HG03097 (cell line): ENCODE measurements at regions not wholly inside any gene's neighbourhood (a gene's known extent, or its start where the extent isn't known, plus 50 kb on each side); places are given as distances from the start of the nearest gene placed in this dataset.

Experiments
- ATAC-seq: cut with Tn5 transposase; IDR thresholded peaks from one replicate; pipeline ENCODE4 v1.9.1; 2021; ENCODE audit not compliant: unreplicated experiment, low FRiP score

DNA sequence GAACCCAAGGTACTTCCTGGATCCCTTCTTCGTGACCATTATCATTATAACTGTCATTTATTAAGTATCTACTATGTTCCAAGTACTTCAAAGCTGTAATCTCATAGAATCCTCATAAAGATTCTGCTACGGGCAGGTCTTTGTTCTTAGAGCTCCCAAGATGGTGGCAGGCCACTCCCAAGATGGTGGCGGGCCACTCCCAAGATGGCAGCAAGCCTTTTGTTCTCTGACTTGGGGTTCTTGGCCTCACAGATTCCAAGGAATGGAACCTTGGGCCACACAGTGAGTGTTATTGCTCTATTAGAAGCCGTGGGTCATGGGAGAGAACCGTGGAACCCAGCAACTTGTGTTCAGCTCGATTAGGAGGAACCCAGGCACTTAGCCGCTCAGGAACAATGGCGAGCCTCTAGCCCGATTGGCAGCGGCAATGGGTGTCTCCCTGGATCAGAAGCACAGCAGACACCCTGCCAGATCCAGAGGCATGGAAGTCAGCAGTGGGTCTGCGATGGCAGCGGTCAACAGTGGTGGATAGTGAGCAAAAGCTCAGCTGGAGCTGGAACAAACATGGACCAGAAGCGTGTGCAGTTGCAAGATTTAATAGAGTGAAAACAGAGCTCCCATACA, 193.7 kb upstream of the BTG1 start:
- no peak for ATAC-seq

DNA sequence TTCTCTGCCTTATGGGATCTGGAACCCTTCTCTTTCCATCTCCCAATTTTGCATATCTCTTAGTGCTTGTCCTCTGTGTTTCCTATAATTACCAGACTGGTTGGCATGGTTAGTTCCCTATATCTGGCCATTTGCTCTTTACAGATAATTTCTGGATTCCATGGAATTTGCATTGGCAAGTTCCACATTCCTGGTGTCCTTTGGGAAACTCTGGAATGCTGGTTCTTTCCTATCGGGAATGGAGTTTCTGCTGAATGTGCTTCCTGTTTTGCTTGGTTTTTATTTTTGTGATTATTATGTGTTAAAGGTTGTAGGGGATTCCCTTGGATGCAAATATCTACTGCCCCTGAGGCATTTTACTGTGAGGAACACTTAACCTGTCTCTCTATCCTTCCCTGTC, 193.0 kb upstream of the BTG1 start:
- ATAC-seq = no peak

DNA sequence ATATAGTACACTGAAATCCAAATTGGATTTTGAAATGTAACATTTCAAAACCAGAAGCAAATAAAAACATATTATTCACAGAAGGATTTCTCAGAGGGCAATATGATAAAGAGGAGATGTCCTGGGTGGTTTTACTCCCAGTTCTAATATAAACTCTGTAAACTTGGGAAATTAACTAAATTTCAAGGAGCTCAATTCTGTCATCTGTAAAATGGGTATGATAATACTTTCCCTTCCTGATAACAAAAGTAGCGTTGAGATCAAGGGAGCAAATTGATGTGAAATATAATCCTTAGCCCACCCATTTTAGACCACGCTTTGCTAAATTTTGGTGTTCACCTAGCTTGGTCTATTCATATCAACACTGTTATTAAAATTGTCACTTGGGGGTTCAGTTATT, 192.5 kb upstream of the BTG1 start:
- ATAC-seq = no peak

DNA sequence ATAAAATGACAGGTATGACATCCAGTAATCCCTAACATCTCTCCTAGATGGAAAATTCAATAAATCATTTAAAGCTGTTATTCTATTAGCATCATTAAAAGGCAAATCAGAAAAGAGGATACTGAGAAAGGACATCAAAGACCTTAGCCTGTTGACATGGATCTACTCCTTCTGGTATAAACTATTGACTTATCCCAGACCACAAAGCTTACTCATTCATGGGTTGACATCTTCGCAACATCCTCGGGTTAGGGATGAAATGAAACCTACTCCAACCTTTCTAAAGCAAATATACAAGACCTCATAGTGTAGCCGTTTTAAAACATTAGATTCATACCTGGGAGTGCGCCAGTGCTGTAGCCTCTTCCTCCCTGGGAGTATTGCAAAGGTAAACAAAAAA, 191.5 kb upstream of the BTG1 start:
- ATAC-seq = no peak

DNA sequence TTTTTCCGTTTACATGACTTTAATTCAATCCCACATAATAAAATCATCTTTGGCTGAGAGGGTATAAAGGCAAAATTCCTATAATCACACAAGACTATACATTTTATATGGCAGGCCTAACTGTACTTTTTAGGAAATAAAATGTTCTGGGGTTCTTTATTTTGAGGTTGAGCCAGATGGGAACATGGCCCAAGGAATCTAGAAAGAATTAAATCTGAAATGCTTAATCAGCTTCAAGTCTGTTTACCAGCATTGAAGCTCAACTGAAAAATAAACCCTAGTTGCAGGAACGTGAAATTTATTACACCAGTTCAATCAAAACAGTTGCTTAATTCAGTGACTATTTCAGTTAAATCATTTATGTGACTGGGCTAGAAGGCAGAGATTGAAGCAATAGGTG, 191.0 kb upstream of the BTG1 start:
- ATAC-seq = no peak

DNA sequence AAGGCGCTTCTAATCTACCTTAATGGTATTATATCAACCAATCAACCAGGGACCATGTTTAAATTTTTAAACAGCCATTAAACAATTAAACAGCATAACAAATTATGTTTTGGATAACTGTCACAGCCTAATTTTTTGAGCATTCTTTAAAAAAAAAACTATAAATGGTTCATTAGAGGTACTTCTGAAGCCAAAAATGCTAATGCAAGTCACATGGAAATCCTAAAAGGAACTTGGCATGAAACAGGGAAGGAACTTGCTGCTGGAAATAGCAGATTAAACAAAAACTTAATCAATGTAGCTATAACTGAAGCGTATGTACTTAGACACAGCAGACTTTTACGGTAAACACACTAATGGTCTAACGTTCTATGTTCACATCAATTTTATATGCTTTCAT, 190.2 kb upstream of the BTG1 start:
- ATAC-seq = no peak

DNA sequence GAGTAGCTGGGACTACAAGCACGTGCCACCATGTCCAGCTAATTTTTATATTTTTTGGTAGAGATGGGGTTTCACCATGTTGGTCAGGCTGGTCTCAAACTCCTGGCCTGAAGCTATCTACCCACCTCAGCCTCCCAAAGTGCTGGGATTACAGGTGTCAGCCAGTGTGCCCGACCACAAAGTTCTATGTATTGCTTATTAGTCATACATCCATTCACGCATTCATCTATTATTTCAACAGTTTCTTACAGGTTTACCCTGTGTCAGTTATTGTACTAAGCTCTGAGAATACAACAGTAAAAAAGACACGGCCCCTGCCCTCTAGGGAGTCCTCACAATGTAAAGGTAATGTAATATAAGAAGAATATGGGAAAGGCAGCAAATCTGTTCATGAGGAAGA, 188.9 kb upstream of the BTG1 start:
- no peak for ATAC-seq

DNA sequence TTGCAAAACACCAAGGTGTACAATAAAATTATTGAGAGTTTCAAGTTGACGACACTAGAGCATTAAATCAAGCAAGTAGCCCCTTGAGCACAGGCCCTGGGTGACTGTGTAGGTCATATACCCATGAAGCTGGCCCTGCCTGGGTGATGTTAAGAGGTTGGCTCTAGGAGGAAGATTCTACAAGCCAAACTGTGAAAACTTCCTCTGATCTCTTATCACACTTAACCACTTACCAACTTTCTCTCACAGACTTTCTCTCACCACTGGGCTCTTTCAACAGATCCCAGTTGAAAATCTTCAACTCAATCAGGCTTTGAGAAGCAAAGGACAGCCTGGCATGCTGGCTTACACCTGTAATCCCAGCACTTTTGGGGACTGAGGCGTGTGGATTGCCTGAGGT, 186.9 kb upstream of the BTG1 start:
- no peak for ATAC-seq

DNA sequence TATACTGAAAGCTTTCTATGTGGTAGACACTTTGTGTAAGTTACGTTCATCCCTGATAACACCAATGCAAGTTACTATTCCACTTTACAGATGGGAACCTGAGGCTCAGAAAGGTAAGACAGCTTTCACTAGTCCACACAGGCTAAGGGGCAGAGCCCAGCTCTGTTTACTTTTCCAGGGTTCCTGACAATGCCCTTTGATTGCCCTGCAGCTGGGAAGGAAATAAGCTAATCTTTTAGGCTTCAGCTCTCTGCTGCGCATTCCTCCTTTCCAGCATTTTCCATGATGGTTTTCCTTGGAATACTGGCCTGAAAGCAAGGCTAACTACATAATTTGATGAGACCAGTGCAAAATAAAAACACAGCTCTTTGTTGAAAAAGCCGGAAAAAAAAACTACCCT, 185.7 kb upstream of the BTG1 start:
- ATAC-seq = no peak

DNA sequence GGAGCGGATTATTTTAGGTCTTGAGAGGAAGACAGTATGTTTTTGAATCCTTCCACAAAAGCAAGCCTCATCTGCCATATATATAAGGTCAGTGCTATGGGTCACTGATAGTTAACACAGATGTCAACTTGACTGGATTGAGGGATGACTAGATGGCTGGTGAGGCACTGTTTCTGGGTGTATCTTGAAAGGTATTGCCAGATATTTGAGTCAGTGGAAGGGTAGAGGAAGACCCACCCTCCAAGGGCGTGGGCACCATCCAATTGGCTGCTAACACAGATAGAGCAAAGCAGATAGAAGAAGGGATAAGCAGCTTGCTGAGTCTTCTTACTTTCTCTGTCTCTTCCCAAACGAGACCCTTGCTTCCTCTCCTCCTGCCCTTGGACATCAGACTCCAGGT, 185.0 kb upstream of the BTG1 start:
- ATAC-seq = no peak

DNA sequence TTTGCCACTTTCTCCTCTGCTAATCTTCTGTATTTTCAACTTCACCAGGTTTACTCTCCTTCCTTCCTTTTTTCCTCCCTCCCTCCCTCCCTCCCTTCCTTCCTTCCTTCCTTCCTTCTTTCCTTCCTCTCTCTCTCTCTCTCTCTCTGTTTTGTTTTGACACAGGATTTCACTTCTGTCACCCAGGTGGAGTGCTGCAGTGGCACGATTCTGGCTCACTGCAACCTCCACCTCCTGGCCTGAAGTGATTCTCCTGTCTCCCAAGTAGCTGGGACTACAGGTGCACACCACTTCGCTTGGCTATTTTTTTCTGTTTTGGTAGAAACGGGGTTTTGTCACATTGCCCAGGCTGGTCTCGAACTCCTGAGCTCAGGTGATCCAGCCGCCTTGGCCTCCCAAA, 181.2 kb upstream of the BTG1 start:
- no peak for ATAC-seq

DNA sequence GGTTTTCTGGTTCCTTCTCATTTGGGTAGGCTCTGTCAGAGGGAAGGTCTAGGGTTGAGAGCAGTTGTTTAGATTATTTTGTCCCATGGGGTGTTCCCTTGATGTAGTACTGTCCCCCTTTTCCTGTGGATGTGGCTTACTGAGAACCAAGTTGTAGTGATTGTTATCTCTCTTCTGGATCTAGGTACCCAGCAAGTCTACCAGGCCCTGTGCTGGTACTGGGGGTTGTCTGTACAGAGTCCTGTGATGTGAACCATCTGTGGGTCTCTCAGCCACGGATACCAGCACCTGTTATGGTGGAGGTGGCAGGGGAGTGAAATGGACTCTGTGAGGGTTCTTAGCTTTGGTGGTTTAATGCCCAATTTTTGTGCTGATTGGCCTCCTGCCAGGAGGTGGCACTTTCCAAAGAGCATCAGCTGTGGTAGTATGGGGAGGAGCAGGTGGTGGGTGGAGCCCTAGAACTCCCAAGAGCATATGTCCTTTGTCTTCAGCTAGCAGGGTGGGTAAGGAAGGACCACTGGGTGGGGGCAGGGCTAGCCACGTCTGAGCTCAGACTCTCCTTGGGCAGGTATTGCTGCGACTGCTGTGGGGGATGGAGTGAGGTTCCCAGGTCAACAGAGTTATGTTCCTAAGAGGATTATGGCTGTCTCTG, 179.3 kb upstream of the BTG1 start:
- no peak for ATAC-seq

DNA sequence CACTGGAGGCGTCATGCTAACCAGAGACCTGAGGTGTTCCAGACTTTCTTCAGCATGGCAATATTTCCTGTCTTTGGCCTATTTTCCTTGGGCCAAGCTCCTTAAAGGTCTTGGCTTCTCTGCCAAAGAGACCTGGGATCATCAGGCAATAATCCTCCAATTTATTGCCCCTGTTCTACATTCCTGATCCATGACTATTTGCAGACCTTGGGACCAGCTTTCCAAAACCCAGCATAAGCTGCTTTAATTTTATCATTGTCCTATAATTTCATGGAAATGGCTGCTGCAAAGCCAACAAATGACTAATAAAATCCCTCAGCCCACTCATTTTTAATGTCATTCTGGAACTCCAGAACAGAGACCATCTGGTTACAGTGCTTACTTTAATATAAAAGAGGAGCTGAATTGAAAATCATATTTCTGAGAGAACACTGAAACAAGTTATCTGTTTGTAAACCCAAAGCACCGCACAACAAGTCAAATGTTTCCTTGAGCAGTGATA, 166.9 kb upstream of the BTG1 start:
- no peak for ATAC-seq

DNA sequence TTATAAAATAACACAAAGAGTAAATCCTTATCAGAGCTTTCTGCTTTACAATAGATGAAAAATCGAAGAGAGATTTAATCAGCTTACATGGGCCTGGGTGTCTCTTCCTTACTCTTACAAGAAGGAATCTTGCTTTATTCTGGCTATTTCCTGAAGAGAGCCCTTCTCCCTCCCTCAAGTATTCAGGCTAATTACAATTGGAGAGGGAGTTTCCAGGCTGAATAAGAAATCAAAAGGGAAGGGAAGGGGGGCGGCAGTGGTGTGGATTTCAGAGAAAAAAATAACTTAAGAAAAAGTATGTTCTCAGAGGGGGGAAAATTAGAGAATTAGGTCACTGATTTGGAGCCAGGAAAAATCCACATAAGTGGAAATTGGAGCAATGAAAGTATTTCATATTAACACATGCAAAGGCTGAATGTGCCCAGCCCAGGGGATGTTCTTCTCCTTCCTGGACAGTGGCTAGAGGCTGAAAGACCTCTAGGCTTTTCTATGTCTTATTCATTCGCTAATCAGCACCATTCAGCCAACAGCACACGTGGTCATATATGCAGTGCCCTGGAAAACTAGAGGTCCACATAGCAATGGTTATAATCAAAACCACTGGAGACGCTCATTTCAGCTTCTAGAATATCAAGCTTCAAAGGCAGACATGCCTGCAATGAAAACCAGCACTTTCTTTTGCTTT, 158.9 kb upstream of the BTG1 start:
- ATAC-seq = no peak

DNA sequence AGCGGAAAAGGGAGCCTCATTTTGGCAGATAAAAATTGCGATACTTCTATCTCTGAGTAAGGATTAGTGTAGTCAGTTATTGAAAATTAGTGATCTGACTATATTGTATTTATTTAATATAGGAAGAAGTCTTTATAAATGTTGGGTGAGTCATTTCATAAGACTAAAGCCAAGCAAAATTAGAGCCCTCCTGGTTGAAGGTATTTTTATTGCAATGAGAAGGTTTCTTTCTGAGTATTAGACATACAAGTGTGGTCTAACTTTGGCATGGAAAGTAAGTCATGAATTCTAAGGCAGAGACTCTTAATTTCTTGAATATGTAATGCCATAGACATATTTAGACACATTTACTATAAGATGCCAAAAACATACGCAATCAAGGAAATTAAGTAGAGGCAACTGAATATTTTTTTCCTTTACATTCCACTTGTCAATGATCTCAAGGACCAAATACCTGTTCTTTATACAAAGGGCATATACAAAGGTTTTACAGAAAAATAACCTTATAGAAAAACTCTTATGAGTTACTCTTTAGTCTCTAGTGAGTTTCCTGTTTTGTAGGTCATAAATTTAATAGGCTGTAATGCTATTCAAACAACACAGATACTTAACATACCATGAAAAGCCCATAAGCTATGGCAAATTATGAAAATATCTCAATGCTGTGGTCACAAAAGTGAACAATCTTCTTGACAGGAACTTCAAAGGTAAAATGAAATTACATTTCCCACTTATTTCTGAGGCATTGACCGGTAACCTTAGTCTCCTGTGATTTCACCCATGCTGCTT, 156.6 kb upstream of the BTG1 start:
- no peak for ATAC-seq

DNA sequence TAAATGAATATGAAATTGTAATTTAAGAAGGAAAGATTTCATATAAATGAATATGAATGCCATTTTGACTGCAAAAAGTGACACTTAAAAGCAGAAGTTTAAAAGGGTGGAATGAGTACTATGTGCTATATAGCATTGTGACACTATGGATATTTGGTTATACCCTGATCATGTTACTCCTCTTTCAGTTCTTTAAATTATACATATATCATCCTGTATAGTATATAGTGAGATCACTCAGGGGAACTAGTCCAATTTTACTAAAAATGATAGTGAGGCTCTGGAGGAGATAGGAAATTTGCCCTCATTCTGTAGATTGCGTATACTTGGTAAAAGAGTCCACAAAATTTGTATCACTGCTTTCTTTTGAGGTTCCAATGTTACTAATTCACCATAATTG, 155.7 kb upstream of the BTG1 start:
- ATAC-seq = no peak

DNA sequence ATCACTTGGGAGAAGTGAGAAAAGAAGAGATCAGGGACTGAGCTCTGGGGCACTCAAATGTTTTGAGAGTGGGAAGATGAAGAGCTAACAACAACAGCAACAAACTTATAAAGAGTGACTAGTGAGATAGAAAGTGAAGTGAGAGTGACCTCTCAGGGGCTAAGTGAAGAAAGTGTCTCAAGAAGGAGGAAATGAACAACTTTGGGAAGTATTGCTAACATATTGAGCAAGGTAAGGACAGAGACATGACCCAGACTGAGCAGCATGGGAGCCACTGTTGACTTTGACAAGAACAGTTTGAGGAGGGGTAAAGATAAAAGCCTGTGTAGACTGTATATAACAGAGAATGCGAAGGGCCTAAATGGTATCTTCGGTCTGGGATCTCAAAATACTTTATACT, 155.1 kb upstream of the BTG1 start:
- no peak for ATAC-seq

DNA sequence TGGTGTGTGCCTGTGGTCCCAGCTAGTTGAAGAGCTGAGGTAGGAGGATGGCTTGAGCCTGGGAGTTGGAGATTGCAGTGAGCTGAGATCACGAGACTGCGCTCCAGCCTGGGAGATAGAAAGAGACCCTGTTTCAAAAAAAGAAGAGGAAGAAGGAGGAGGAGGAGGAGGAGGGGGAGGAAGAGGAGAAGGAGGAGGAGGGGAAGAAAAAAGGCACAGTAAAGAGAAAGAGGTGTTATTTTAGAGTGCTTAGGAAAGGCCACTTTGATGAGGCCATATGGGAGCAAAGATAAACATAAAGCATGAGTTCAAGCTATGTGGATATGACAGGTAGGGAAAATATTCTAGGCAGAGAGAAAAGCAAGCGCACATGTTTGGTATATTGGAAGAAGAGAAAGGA, 154.1 kb upstream of the BTG1 start:
- no peak for ATAC-seq

DNA sequence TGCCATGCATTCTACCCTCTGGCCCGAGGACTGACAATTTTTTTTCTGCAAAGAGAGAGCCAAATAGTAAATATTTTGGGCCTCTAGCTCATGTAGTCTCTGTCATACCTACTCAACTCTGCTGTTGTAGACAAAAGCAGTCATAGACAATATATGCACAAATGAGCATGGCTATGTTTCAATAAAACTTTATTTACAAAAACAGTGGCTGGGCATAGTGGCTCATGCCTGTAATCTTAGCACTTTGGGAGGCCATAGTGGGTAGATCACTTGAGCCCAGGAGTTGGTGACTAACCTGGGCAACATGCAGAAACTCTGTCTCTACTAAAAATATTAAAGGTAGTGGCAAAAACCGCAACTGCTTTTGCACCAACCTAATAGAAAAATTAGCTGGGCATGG, 153.7 kb upstream of the BTG1 start:
- no peak for ATAC-seq

DNA sequence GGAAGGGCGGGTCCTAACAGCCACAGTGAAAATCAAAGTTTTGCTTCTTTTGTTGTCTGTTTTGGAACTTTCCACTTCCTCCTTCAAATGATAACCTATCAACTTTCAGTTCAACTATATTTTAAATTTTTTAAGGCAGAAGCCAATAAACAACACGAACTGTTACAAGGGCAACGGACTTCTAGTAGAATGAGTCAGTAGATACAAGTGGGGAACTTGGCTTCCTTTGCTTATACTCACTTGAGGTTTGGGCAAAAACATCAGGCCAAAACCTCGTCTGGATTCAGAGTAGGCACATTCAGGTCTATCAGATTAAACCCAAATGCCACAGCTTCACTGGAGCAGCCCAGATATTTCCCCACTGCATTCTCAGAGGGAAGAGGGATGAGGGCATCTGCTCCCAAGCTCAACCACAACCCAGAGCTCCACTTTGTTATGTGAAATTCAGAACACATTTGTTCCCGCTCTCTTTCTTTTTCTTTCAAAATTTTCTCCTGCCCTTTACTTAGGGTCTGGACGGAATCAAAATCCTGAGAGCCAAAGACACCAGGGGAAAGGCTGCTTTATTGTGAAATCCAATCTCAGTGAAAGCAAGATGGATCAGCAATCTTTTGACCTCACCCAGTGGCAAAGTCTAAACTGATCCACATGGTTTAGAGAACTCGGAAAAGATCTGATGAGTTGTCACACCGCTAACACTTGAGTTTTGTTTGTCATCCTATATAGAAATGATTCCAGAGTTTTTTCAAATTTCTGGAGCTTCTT, 152.5 kb upstream of the BTG1 start:
- no peak for ATAC-seq

DNA sequence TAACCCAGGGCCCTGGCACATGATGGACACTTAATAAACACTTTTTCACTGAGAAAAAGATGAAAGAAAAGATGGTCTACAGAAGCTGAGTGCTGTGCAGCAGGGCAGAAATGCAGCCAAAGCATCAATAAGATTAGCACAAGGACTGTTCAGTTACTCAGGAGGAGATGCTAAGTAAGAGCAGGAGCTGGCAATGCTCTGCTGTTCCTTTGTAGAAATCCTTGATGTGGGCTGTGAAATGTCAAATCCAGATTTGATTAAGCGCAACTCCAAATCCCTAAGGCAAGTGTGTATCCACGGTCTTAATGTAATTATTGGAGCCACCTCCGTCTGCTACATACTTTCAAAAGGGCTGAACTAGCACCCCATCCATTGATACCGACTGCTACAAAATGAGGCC, 151.8 kb upstream of the BTG1 start:
- ATAC-seq = no peak
